HG03571 (cell line): ENCODE measurements at regions not wholly inside any gene's neighbourhood (a gene's known extent, or its start where the extent isn't known, plus 50 kb on each side); places are given as distances from the start of the nearest gene placed in this dataset.

Source experiments
- ATAC-seq: cut with Tn5 transposase; IDR thresholded peaks from one replicate; pipeline ENCODE4 v1.9.1; 2021; ENCODE audit not compliant: unreplicated experiment

DNA sequence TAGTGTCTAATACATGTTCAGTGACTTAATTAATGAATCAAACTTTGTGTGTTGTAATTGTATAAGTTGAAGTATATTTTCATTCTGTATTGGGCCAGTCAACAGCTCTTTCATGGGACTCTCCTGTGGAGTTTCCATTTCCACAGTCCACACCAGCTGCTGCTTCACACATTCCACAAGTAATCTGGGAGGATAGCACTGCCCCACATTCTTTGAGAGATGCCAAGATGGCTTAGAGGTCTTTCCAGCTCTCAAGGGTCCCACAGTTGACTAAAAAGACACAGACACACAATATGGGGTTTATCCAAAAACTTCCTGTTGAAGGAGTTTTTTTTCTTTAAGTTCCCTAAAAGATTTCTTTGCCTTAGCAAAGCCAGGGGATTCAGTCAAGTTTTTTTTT is 408.3 kb downstream of the AACS start:
- ATAC-seq: no peak

DNA sequence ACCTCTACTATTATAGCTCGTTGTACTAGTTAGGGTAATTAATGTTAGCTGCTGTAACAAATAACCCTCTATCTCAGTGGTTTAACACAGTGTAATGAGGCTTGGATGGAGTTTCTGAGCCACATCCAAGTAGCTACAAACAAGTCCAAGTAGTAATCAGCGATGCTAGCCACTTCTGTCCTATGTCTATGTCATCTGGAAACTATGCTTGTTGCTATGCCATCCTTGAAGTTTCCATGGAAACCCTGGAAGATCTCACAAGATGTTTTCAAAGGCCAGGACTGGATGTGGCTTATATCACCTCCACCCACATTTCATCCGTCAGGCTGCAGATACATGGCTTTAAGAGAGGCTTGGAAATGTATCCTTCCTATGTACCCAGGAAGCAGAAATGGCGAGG is 422.1 kb downstream of the AACS start:
- no peak for ATAC-seq

DNA sequence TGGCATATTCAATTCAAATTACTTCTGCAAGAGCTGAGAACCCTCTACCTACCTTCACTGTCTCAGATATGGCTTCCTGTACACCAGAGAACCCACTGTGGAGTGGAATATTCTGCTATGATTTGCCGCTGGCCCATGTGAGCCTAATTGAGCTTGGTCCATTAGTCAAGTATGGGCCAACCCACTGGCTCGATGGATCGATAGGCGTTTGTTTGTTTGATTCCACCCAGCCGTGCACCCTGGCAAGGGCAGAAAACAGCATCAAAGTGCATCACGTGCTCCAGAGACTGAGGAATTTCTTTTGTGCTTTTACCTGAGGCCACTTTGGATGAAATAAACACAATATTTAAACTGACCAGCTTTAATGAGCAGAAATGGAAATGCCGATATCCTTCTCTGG is 426.3 kb downstream of the AACS start:
- ATAC-seq: no peak

DNA sequence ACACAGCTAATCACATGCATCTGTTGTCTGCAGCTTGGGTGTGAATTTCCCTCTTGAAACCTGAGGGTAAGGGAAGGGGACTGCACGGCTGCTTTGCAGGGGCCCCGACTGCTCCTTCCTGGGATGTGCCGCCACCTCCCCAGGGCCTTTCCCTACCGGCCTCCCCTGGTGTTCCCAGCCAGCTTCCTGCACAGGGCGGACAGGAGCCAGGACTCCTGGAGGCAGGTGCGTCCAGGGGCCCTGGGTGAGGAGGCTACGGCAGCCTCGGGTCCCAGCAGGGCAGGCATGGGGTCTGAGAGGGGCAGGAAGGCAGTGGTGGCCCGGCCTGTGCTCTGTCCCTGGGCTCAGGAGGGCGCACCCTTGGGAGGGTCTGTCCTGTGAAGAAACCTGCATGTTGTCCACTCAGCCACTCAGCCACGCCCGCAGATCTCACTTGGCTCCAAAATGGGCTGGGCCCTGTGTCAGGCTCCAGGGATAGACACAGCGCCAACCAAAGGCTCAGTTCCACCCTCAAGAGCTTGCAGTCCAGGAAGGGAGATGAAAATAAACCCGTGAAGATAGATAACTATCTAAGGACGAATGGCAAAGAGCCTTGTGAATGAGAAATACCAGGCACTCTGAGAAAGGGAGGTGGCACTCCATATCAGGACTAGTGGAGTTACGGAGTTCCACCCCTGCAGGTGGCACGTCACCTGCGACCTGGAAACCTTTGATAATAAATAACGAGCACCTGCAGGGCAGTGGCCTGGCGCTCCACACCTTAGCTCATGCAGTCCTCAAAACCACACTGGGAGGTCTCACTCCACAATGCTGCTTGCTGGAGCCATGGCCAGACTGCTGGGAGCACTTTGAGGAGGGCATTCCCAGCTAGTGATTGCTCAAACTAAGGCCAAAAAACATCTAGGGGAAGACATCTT is 427.4 kb downstream of the AACS start:
- ATAC-seq: no peak

DNA sequence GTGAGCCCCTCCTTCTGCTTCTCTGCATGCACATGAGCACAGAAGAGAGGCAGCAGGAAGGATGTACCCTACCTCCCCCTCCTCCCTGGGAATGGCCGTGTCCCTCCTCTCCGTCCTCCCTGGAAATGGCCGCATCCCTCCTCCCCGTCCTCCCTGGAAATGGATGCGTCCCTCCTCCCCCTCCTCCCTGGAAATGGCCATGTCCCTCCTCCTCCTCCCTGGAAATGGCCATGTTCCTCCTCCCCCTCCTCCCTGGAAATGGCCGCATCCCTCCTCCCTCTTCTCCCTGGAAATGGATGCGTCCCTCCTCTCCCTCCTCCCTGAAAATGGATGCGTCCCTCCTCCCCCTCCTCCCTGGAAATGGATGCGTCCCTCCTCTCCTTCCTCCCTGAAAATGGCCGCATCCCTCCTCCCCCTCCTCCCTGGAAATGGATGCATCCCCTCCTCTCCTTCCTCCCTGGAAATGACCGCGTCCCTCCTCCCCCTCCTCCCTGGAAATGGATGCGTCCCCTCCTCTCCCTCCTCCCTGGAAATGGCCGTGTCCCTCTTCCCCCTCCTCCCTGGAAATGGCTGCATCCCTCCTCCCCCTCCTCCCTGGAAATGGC is 428.6 kb downstream of the AACS start:
- ATAC-seq: no peak

DNA sequence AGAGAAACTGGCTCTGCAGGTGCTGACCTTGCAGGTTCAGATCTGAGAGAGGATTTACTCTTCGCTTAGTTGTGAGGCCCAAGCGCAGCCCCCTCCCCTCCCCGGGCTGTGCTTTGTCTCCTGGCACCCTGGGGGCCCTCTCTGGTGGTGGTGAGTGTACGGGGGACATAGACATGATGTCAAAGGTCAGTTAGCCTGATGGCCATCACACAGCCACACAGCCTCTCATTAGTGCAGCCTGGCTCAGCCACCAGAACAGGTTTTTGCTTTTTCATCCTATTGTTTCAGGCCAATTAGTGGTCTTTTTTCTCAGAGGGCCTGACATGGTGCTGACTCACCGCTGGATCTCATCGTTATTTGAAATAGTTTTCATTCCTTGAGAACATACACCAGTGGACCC is 437.9 kb downstream of the AACS start:
- no peak for ATAC-seq

DNA sequence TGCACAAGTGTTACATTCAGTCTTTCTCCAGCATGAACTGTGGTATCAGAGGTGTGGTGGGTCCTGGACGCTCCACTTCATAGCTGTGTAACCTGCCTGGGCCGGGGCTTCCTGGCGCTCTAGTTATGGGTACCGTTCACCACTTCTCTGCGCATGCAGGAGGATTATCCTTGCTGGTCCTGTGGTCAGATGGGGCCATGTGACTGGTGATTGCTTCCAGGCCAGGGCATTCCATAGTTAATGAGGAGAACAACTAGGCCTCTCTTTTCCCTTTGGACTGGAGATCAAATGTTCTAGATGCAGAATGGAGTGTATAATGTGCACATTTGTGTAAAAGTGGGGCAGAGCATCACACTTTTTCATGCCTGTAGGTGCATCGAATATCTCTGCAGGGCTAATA is 444.0 kb downstream of the AACS start:
- ATAC-seq: no peak

DNA sequence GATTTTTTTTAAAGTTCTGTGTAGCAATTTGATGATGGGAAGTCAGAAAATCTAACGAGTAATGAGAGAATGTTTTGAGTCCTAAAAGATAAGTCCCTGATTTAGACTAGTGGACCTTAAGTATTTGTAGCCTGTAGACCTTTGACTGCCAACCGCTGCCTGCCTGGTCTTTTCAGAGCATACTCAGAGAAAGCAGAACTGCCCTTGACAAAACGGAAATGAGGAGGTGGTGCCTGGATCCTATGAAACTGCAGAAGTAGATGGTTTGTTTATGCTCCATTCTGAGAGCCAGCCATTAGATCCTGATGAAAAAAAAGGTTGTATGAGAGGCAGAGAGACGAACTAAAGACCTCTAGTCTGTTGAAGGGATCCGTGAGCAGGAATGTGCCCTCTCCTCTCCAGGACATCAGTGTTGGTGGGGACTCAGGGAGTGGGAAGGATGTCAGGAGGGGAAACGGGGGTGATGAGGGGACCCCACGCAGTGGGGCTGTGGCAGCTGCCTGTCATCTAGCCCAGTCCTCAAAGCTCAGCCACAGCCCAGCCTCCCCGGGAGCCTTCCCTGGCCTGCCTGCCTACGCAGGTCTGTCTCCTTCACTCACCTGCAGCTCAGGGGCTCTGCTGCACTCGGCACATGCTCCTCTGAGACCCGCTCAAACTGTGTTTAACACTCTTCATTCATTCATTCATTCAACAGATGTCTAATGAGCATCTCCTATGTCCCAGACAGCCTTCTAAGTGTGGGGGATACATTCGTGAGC is 447.5 kb downstream of the AACS start:
- ATAC-seq: no peak

DNA sequence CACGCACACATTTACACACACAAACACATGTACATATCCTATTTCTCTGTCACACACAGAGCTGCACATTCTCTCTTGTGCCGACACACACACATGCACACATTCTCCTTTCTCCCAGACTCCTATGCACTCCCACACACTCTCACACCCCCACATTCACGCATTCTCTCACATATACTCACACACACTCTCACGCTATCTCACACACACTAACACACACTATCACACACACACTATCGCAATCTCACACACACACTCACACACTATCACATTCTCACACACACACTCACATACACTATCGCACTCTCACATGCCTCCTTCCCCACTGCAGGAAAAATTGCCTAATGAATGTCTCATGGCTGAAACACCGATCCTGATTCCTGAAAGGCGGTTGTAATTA is 450.7 kb downstream of the AACS start:
- ATAC-seq: no peak

DNA sequence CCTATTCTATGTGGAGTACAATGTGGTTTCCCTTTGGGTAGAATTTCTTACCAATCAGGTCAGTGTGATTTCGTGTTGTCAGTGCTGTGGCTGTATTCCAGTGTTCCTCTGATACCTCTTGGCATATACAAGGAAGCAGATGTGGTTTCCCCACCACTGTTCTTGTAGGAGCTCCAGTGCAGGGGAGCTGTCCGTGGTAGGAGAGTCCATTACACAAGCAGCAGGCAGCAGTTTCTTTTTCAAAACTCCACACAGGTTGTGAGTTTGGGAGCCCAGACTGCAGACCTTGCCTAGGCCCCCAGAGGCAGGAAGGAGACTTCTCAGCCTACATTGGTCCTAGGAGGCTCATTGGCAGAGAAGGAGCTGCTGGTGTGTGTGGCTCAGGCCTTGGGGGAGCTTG is 452.8 kb downstream of the AACS start:
- no peak for ATAC-seq

DNA sequence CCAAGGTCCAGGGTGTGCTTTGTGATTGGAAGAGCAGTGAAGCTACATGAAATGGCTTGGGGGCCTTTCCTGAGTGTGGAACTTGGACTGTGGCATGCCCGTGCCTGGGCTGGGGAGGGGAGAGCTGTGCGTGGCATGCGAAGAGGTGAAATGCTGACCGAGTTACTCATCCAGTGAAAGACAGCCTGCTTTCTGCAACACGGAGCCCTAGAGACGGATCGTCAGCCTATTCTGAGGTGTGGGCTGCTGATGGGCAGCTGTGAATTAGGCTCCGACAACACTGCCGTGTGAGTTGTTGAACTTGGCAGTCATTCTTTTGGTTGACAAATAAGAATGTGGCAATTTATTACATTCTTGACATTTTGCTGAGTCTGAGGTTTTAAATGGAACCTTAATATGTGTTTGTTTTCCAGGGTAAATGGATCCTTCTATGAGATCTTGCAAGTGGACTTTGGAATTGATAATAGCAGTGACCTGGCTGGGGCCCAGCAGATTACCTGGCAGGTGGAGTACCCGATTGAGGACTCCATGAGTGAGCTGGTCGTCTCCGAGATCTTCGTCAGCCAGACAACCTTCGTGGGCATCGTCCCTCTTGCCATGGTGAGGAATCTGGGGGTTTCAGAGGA is 453.9 kb downstream of the AACS start:
- no peak for ATAC-seq

DNA sequence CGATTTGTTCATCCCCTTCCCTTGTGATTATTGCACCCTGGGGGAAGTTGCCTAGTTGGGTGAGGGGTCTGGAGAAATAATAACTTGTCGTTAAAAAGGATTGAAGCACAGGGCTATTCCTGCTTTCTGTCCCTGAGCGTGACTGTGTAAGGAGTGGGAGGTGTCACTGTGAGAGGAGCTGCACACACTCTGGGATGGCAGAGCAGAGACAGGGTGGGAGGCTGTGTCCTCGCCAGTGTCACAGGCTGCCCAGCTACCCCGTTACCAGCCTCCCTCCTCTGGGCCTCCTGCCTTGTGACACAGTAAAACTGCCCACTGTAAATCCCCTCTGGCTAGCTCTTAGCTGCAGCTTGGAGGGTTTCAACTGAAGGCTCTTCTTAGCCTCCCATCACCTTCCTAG is 460.6 kb downstream of the AACS start:
- no peak for ATAC-seq

DNA sequence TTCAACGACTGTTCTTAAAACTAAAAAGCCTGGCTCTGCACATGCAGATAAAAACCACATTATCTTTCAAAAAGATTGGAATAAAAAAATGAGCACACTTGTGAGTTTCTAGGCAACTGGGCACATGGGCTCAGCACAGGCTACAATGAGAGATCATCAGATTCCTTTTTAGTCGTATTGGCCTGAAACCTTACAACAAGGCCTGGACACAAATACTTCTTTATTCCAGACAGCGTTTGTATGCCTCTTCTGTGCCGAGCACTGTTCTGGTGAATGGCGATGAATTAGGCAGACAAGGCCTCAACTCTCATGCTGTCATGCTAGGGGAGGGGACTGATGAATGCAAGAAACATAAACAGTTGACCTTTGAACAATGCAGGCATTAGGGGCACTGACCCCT is 463.0 kb downstream of the AACS start:
- no peak for ATAC-seq

DNA sequence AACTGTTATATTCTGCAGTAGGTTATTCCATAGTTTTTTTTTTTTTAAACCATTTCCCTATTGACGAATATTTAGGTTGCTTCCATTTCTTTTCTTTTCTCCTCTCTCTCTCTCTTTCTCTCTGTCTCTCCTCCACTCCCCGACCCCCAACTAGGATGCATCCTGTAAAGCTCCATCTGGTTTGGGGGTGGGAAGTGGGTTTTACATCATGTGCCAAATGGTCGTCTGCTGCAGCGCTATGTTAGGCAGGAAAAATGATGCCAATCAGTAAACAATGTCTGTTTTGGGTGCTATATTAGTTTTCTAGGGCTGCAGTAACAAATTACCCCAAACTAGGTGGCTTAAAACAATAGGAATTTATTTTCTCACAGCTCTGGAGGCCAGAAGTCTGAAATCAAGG is 465.0 kb downstream of the AACS start:
- no peak for ATAC-seq

DNA sequence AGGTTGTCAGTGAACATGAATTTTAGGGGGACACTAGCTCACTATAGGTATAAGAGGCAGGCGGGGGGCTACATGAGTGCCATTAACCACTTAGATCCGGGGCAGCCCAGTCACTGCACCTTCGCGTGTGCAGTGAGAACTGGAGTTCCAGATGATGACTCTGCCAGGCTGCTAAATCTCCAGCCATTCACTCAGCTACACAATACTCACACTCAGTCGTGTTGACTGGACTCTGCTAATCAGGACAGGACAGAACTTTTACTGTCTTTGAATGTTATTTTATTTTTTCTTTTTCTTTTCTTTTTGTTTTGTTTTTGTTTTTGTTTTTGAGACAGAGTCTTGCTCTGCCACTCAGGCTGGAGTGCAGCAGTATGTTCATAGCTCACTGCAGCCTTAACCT is 465.6 kb downstream of the AACS start:
- no peak for ATAC-seq

DNA sequence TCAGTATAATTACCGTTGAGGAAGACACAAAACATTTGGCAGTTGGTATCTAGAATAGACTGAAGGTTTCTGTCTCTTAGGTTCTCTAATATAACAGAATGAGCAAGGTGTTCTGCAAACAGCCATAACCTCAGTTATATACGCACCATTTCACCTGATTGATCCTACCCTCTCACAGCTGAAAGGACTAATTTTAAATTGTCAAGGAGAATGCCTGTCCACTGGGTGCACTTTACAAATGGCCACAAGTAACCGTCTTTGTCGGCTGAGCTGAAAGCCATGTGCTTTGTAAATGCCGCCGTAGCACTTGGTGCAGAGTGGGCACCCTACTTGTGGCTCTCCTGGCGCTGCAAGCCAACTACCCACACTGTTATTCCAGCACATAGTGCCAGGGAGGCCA is 466.3 kb downstream of the AACS start:
- no peak for ATAC-seq

DNA sequence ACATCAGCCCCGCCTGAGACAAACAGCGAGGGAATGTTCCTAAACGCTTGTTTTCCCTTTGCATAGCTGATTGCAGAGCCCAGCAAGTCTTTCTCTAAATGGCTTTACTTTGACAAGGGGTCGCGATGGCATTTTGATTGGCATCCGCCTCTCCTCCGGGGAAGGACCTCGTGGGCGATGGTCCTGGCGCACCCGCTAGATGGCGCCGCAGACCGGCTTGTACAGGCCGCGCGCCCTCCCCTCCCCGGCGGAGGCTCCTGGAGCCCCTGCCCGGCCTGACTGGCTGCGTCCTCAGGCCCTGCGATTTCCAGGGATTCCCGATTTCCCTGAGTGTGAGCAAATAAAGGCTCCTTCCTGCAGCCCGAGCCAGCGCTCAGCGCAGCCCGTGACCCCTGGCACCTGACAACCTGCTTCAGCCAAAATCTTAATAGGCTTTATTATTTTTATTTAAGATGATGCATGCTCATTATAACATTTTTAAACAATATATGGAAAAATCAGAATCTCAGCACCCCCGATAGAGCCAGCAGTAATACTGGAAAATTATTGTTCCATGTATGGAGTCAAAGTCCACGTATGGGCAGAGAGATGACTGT is 468.3 kb downstream of the AACS start:
- ATAC-seq: no peak

DNA sequence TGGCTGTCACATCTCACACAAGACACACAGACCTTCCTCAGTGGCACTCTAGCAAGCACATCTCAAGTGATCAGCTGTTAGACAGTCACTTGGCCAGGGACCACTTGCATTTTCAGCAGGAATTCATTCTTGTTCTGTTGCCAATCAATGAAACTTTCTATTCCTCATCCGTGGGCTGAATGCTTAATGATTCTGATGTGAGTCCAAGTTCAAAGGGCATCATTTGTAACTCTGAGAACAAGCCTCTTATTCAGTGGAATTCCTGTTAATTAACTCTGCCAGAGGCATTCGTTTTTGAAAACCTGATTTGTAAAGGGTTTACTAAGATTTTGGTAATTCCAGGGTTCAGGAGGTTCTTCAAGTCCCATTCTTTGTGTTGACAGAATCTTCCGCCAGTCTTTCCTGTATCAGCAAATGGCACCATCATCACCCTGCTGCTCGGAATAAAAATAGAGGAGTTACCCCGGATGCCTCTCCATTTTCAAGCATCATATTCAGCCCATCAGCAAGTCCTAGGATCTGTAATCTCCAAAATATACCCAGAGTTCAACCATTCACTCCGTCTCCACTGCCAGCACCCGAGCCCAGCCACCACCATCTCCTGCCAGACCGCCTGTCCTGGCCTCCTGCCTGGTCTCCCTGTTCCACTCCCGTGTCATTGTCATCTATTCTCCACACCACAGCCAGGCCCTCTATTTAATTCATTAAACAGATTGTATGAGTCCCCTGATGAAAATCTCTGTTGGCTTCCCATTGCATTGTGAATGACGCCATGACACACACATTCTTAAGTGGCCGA is 473.4 kb downstream of the AACS start:
- no peak for ATAC-seq

DNA sequence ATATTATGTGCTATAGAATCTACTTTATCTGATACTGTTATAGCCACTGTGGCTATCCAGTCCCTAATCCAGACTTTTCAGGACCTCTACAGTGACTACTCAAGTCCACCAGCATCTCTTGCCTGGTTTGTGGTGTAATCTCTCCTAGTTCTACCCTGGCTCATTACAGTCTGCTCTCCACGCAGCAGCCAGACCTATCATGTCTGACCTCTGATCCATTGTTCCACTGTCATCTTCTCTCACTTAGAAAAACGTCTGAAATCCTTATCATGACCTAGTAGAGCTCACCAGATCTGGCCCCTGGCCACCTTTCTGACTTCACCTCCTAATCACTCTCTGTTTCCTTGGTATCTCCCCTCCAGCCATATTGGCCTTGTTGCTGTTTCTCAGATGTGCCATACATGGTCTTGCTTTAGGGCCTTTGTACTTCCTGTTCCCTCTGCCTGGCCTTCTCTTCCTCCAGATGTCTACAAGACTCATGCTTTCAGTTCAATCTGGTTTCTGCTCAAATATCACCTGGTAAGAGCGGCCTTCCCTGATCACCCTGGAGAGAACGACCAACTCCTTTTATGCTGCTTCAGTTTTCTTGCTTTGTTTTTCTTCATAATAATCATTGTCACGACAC is 475.5 kb downstream of the AACS start:
- ATAC-seq: no peak

DNA sequence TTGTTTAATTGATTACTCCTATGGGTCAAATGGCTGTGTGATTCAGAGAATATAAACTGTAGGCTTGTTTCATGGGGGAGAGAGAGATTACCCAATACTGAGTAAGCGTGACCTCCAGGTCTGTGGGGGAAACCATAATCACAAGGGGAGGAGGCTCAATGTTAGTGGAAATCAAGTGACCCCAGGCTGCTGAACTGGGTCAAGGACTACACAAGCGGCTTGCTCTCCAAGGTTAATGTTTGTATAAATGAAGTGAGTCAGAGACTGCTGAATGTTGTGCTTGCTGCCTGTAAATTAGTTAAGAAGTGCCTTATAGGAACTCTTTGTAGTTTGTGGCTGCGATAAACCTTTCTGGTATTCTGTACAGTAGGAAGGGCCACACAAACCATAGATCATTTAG is 479.7 kb downstream of the AACS start:
- no peak for ATAC-seq
